GM18870 (cell line): ENCODE measurements at regions not wholly inside any gene's neighbourhood (a gene's known extent, or its start where the extent isn't known, plus 50 kb on each side); places are given as distances from the start of the nearest gene placed in this dataset.

Experiments
- ATAC-seq: cut with Tn5 transposase; IDR thresholded peaks from one replicate; pipeline ENCODE4 v1.9.1; 2021; ENCODE audit warnings: moderate library complexity; ENCODE audit not compliant: unreplicated experiment

DNA sequence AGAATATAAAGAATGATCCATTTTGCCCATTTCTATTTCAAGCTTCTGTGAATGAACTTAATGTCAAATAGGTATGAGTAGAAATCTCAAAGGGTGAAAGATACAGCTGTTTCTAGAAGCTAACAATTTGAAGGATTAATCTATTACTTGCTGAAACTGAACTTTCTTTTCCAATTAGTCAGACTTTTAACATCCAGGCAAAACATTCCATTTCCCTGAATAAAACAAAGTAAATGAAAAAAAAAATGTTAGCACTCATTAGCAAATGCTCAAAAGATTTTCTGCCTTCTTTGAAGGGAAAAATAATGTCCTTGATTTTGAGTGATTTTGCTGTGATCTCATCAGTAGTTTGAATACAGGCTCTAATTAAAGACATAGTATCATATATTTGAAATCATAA is 447.6 kb upstream of the PRMT6 start:
- no peak for ATAC-seq

GRCh38 chr1:106613068-106613467 is 443.4 kb upstream of the PRMT6 start:
- ATAC-seq: no peak

DNA sequence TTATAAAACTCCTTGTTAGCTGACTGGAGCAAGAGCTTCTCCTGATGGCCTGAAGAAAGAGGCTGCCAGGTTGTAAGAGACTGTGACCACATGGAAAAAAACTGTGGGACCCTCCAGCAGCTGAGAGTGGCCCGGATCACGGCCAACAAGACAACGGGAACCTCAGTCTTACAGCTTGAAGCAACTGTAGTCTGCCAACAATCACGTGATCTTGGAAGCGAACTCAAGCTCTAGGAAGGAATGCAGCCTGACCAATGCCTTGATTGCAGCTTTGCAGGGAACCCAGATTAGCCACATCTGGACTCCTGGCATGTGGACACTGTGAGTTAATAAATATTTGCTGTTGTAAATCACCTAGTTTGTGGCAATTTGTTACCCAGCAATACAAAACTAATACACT is 442.6 kb upstream of the PRMT6 start:
- no peak for ATAC-seq

GRCh38 chr1:106615473-106615872 is 441.0 kb upstream of the PRMT6 start:
- no peak for ATAC-seq

DNA sequence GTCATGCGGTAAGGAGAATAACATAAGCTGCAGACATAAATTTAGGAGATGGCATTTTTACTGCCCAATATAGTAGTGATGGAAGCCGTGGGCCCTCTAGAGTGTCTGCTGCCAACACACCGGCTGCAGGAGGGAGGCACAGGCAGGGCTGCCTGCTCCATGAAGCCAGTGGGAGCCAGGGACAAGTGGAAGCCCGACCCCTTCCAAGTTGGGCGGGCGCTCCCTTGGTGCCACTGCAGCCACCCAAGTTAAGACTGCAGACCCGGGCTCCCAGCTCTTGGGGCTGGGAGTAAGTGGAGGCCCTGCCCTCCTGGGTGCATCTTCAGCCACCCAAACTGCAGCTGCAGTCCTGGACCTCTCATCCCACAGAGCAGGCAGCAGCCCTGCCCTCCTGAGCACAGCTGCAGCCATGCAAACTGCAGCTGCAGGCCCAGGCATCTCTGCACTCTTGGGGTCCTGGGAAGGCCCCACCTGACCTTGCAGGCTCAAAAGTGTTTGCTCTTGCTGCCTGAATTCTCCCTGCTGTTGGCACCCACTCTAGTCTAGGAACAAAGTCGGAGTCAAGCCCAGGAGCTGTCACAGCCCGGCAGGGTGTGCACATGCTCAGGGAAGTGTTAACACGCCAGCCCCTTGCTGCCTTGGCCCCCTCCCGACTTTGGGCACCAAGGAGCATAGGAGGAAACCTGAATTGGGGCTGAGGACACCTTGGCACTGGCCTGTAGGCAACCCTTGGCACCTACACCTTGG is 437.2 kb upstream of the PRMT6 start:
- ATAC-seq: no peak

GRCh38 chr1:106619827-106620134 is 436.7 kb upstream of the PRMT6 start:
- no peak for ATAC-seq

- no peak for ATAC-seq
Measured at GRCh38 chr1:106620521-106620954, 435.9 kb upstream of the PRMT6 start.

GRCh38 chr1:106621853-106622252 is 434.6 kb upstream of the PRMT6 start:
- ATAC-seq: no peak

GRCh38 chr1:106637566-106637965 is 418.9 kb upstream of the PRMT6 start:
- ATAC-seq: no peak

DNA sequence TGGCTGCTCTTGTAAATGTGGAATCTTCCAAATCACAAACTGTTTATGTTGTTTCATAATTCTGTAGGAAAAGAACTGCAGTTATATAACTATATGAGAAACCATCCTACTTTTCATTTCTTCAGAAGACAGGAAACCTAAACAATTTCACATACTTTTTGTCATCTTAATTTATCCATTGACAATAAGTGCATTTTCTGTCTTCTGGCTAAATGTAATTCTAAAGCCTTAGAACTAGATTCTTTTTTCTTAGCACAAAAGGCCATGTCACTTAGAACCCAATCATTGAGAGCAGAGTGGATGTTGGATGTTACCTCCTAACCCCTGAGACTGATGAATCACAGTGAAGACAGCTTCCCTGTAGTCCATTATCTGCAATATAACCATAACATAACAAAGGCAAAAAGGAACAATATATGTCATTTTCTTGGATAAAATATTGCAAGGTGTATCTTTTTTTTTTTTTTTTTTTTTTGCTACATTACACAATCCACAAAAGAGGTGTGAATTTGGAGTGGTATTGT is 410.2 kb upstream of the PRMT6 start:
- no peak for ATAC-seq

DNA sequence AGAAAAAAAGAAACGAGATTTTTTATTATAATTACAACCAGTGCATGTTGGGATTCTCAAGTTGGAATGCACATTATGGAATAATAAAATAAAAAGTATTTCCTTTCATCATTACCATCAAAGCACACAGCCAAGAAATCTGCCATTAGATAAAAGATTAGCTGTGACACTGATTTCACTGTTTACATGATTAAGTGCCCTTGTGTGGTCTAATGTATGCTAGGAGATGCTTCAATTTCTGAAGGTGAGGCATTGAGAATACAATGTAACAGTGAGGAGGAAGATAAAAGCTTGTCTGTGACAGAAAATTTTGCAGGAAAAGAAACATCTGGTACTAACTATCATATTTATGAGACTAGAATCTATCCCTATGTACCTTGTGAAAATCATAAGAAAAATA is 409.7 kb upstream of the PRMT6 start:
- no peak for ATAC-seq

GRCh38 chr1:106651028-106651762 is 405.3 kb upstream of the PRMT6 start:
- peak; percentile 76 for ATAC-seq

GRCh38 chr1:106659490-106660244 is 396.8 kb upstream of the PRMT6 start:
- ATAC-seq: no peak

DNA sequence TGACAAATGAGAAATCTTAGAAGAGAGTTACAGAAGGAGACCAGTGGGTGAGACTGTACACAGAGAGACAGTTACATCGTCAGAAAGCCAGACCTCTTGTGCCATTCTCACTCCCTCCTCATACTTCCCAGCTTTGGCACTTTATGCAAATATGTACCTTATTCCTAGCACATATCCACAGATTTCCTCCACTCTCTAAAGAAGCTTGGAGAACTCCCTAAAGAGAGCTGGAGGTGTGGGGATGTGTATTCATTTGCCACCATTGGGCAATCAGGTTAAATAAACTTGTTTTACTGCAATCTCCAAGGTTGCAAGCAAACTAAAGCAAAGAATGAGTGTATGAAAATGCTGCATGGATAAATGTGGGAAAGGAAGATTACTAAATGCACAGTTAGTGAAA is 380.9 kb upstream of the PRMT6 start:
- no peak for ATAC-seq

DNA sequence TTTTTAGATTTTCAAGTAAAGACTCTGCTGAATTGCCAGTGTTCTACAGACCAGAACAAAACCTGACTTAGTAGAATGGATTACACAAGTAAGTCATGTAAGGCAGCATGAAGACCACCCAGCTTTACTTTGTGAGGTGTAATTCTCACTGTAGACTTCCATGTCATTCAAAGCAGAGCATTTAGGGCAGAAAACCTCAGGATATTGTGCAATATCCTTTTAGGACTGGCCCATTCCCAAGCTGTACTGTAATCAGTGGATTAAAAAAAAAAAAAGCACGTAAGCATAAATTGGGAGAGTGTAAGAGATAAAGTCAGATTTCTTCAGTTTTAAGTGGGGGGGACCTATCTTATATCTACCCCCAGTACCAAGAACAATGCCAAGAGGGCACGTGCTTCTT is 380.5 kb upstream of the PRMT6 start:
- ATAC-seq: no peak

- ATAC-seq: no peak
Measured at GRCh38 chr1:106677181-106677580, 379.3 kb upstream of the PRMT6 start.

GRCh38 chr1:106677721-106678120 is 378.8 kb upstream of the PRMT6 start:
- no peak for ATAC-seq

GRCh38 chr1:106678279-106679050 is 378.0 kb upstream of the PRMT6 start:
- no peak for ATAC-seq

- ATAC-seq: no peak
Measured at GRCh38 chr1:106680216-106680615, 376.3 kb upstream of the PRMT6 start.

DNA sequence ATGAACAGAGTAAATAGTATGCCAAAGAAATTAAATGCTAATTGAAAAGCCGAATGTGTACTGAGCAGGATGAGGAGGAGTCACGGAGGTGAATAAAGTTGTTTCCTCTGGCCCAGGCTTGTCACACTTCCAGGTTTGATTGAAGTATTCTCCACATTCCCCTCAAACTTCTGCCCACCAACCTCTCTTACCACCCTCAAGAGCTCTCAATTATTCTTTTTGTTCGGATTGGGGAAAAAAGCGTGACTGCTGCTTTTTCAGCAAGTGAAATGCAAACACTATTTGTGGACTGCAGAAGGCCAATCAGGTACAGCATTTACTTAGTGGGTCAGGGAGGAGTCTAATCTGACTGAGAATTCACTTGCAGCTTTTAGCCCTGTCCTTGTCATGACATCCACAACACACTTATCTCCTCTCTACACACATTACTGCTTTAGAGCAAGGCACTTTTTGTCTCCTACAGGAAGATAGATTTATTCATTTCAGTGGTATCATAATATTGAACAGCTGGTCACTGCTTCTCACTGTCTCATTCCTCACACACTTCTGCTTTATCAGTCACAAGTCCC is 375.6 kb upstream of the PRMT6 start:
- ATAC-seq: no peak
